ENCODE measurements at regions not wholly inside any gene's neighbourhood (a gene's known extent, or its start where the extent isn't known, plus 50 kb on each side); places are given as distances from the start of the nearest gene placed in this dataset.

DNA sequence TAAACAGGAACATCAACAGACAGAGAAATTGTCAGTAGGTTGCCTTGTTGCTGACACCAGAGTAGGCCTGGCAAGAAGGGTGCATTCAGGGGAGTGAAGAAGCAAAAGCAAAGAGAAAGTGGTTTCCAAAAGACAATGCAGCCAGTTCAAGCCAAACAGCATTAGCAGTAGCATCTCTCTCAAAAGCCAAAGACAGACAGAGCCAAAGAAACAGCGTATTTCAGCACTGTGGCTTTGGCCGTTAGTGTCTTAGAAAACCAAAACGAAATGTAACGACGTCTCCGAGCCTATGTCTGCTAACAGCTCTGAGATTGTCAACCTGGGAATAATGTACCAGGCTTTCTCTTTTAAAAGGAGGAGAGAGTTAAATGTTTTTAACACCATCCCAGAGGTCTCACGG, 178.6 kb downstream of the NRP2 start:
- DNase-seq, result no peak

DNA sequence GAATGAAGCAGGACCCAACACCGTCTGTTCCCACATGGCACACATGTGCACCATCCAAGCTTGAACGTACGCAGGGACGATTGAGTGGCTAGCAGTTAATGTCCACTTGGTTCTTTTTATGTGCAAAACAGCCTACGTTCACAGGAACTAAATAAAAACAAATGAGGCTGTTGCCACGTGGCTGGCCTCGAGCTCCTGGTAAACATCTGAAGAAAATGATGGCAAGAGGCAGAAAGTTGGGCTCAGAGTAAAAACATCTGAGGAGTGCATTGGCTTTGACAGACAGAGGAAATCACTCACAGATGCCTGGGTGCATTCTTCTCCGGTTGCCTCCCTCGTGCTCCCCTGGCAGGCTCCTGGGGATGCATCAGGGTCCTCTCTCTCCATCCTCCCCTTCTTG, 177.9 kb downstream of the NRP2 start:
- DNase-seq, result no peak

DNA sequence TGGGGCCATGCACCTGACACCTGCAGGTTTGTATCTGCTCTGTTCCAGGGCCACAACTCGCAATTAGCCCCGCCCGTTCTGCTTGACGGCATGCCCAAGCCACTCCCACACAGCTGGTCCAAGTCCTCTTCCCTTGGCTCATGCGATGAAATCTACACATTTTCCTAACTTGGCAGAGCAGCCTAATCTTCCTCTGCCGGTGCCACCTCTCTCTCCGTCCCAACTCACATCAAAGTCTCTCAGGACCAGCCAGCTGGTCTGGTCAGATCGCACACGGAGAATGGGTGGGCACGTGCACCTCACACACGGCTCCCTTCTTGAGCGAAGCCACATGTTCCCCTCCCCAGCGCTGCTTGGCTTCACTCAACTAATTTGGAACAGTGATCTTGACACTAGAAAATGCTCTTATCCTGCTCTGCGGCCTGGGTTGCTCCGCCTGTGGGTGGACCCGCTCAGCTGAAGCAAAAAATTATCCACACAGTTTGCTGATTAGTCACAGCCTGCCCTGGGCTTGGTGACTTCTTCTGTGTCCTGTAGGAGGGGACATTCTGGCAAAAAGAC, 176.7 kb downstream of the NRP2 start:
- DNase-seq, result no peak

DNA sequence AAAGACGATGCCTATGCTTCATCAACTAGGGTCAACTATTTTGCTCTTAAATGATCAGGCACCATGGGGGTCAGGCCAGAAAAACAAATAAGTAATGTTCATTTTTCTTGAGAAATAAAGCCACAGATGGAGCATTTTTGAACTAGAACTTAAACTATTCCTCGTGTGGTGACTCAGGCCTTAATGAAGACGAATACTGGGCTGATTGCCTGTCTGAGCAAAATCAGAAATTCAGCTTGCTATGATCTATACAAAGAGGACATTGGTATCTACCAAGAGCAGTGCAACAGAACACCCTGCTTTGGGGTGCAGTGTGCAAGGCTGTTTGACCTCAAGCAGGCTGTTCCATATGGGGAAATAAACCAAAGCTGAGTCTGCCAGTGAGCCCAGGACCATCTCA, 176.0 kb downstream of the NRP2 start:
- DNase-seq, result no peak

DNA sequence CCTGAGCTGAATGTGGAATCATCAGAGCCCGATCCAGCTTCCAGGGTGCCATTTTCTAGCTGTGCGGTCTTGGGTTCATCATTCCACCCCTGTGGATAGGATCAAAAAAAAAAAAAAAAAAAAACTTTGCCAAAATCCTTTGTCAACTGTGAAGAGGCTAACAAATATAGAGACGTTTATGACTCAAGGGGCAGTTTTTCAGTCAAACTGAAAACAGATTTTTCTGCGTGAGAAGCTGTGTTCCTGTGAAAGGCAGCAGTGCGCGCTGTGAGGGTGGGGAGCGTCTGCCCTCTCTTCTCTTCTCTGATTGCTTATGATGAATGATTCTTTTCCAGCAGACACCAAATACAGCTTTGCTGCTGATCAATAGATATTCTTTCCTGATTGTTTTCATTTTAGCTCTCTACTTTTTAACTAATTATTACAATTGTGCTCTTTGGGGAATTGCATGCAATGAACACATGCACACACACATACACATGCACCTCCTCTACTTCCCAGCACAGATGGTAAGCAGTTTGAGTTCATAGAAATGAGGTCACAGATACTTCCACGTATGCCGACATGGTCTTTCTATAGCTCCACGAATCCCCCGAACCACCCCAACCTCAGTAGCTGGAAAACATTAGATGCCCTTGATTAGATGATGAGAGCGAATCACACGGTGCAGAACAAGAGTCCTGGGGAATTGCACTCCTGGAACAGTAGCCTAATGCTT, 175.4 kb downstream of the NRP2 start:
- no peak for DNase-seq

DNA sequence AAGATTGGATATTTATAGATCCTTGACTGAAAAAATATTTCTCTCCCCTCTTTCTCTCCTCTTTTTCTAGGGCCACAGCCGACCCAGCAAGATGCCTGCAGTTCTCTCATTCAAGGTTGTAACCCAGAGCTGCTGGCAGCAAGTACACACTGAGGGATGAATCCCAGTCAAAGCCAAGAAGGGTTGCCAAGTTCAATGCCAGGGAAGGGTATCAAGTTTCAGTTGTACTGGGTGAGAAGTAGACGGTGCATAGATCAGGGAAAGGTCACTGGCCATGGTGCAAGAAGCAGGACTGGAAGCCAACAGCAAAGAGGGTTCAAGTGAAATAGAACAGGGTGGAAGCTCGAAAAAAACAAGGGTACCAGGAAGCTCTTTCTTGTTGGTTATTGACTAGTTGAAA, 170.2 kb downstream of the NRP2 start:
- no peak for DNase-seq

DNA sequence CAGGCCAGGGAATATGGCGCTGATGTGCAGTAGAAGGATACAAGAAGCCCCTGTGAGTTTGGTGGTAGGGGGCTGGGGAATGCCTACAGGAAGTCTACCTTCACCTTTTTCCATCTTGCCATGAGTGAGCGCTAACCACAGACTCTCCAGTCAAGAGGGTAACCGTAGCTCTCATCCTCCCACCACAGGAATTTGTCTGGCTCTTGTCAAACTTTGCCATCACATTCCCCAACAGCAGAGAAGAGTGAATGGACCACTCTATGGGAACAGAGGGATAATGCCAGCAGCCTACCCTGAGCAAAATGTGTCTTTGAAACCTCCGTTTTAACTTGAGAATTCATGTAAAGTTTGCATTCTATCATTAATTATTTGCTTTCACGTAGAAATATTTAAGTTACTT, 168.3 kb downstream of the NRP2 start:
- no peak for DNase-seq

DNA sequence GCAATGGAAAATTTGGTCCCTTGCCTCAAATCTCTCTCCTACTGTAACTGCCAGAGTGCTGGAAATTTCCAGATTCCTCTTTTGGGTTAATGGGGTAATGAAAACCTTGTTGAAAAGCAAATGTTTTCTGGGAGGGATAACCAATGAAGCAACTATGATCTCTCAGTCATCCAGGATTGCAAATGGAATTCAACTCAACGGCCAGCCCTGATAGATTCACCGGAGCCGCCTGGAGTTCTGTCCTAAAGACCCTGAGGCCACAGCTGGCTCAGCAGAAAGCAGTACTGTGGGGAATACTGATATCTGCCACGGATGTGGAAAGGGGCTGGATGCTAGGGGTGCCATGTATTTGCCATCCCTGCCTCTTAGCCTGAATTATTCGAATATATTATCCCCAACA, 167.8 kb downstream of the NRP2 start:
- no peak for DNase-seq

DNA sequence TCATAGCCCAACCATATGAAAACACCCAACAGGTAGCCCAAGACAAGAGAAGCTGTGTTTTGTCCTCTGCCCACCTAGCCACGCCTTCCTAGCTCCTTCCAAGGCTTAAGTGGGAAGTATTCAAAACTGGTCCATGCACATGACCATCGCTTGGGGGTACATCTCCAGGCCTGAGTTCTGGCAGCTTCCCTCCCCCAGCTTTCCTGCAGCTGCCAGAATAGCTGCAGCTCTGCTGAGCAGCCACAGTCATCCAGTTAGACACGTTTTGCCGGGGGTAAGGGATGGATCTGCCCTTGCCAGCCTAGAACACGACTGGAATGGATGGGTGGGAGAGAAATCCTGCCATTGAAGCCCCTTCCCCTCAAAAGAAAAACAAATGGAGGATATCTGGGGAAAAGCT, 166.8 kb downstream of the NRP2 start:
- DNase-seq, result no peak

DNA sequence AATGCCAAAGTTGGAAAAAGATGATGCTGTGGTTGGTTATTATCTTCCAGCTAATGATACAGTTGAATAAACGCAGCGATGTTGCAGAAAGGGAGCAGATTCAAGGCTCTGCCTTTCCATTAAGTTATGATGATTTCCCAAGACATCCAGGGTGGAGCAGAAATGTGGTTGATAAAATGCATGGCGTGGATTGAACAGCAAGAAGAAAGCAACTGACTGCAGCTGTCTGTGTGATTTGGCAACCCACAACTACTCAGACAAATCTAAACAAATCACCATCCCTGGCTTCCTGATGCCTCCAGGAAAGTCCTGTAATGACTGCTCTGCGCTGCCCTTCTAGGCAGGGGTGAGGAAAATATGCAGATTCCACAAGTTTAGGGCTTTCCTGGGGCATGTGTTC, 166.3 kb downstream of the NRP2 start:
- DNase-seq, result no peak
